Fibroblast of lung (primary cell): ENCODE measurements at regions not wholly inside any gene's neighbourhood (a gene's known extent, or its start where the extent isn't known, plus 50 kb on each side); places are given as distances from the start of the nearest gene placed in this dataset.

ENCODE experiments used
- EZH2 ChIP-seq: IDR thresholded peaks from 2 replicates; pipeline ENCODE4 v1.5.1; 2012; ENCODE audit warnings: low read length, control low read depth, mild to moderate bottlenecking; ENCODE audit errors: missing control alignments
- TF ChIP-seq, protein P1 (sequence below), 2 donors: IDR thresholded peaks in 1 of 2; conservative IDR thresholded peaks in 1 of 2; 1 replicate in 1 of 2; 2 replicates in 1 of 2; pipeline ENCODE4 v1.5.1; 2011 to 2012; ENCODE audit warnings: low read length in 2 of 2, control low read depth in 1 of 2, inconsistent platforms in 1 of 2, low read depth in 1 of 2, mild to moderate bottlenecking in 1 of 2

GRCh38 chr5:167616043-167616890 is 675.2 kb upstream of the WWC1 start:
- TF ChIP-seq, protein P1, sequence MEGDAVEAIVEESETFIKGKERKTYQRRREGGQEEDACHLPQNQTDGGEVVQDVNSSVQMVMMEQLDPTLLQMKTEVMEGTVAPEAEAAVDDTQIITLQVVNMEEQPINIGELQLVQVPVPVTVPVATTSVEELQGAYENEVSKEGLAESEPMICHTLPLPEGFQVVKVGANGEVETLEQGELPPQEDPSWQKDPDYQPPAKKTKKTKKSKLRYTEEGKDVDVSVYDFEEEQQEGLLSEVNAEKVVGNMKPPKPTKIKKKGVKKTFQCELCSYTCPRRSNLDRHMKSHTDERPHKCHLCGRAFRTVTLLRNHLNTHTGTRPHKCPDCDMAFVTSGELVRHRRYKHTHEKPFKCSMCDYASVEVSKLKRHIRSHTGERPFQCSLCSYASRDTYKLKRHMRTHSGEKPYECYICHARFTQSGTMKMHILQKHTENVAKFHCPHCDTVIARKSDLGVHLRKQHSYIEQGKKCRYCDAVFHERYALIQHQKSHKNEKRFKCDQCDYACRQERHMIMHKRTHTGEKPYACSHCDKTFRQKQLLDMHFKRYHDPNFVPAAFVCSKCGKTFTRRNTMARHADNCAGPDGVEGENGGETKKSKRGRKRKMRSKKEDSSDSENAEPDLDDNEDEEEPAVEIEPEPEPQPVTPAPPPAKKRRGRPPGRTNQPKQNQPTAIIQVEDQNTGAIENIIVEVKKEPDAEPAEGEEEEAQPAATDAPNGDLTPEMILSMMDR (conservative IDR thresholded peaks at IDR 0.05 in 1 of 2, IDR thresholded peaks at IDR 0.05 in 1 of 2; ENCODE audit: low read depth in 1 of 2, low read length in 2 of 2) = no peak
- TF ChIP-seq EZH2 = no peak
